ENCODE measurements at regions not wholly inside any gene's neighbourhood (a gene's known extent, or its start where the extent isn't known, plus 50 kb on each side); places are given as distances from the start of the nearest gene placed in this dataset.

- no peak for DNase-seq (ENCODE audit: low read depth)
Observed at GRCh38 chr4:108361886-108362285, 193.2 kb upstream of the LEF1 start.

GRCh38 chr4:108361446-108361820 lies 192.7 kb upstream of the LEF1 start:
- DNase-seq (ENCODE audit: low read depth): no peak

- DNase-seq (ENCODE audit: low read depth): no peak
Observed at GRCh38 chr4:108360754-108361445, 192.2 kb upstream of the LEF1 start.

- DNase-seq (ENCODE audit: low read depth): no peak
Observed at GRCh38 chr4:108359986-108360681, 191.4 kb upstream of the LEF1 start.

- DNase-seq (ENCODE audit: low read depth): no peak
Observed at GRCh38 chr4:108359130-108359985, 190.6 kb upstream of the LEF1 start.

- no peak for DNase-seq (ENCODE audit: low read depth)
Observed at GRCh38 chr4:108355902-108356535, 187.3 kb upstream of the LEF1 start.

GRCh38 chr4:108355186-108355901 lies 186.6 kb upstream of the LEF1 start:
- no peak for DNase-seq (ENCODE audit: low read depth)

GRCh38 chr4:108352664-108353308 lies 184.1 kb upstream of the LEF1 start:
- no peak for DNase-seq (ENCODE audit: low read depth)

- no peak for DNase-seq (ENCODE audit: low read depth)
Observed at GRCh38 chr4:108351791-108352190, 183.1 kb upstream of the LEF1 start.

- DNase-seq (ENCODE audit: low read depth): no peak
Observed at GRCh38 chr4:108350332-108350731, 181.6 kb upstream of the LEF1 start.

- DNase-seq (ENCODE audit: low read depth): no peak
Observed at GRCh38 chr4:108346818-108347210, 178.1 kb upstream of the LEF1 start.

- DNase-seq (ENCODE audit: low read depth): no peak
Observed at GRCh38 chr4:108345862-108346817, 177.4 kb upstream of the LEF1 start.

- no peak for DNase-seq (ENCODE audit: low read depth)
Observed at GRCh38 chr4:108342325-108342970, 173.7 kb upstream of the LEF1 start.

- DNase-seq (ENCODE audit: low read depth): no peak
Observed at GRCh38 chr4:108337923-108338322, 169.2 kb upstream of the LEF1 start.

GRCh38 chr4:108336076-108336475 lies 167.3 kb upstream of the LEF1 start:
- DNase-seq (ENCODE audit: low read depth): no peak

- no peak for DNase-seq (ENCODE audit: low read depth)
Observed at GRCh38 chr4:108335081-108335480, 166.3 kb upstream of the LEF1 start.

GRCh38 chr4:108334031-108334430 lies 165.3 kb upstream of the LEF1 start:
- DNase-seq (ENCODE audit: low read depth): no peak

- DNase-seq (ENCODE audit: low read depth): no peak
Observed at GRCh38 chr4:108333353-108333942, 164.7 kb upstream of the LEF1 start.
